Glomerular endothelial cell (primary cell): ENCODE measurements at regions not wholly inside any gene's neighbourhood (a gene's known extent, or its start where the extent isn't known, plus 50 kb on each side); places are given as distances from the start of the nearest gene placed in this dataset.

ENCODE experiments used
- DNase-seq: peaks from one replicate; pipeline ENCODE4 v3.0.0-alpha.2; 2011; ENCODE audit warnings: low read depth, low spot score; ENCODE audit errors: extremely low read depth

DNA sequence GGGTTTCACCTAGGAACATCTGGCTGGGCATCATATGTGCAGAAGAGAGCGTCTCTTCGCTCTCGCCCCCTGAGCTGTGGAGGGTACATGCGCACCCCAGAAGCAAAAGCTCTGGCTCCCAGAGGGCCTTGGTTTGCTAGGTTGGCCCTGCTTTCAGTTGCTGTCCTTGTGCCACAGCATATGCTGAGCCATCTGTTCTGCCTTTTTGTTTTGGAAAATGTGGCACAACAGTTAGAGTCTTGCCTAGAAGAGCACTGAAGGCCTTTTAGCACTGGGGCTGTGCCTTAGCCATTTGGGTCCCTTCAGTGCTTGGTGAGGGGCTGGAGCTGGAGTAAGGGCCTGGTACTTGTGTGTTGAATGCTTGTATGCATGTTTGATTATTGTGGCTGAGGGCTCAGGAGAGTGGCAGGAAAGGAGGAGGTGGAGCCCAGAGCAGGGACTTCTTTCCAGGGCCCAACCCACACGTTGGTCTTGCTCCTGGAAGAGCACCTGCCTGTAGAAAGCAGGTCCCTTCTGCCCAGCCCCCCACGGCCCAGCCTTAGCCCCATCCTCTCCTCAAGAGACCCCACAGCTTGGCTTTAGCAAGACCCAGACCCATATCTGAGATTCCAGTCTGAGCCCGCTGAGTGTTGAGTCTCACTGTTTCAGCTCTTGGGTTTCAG is 113.7 kb downstream of the SLC25A47 start:
- DNase-seq: no peak

DNA sequence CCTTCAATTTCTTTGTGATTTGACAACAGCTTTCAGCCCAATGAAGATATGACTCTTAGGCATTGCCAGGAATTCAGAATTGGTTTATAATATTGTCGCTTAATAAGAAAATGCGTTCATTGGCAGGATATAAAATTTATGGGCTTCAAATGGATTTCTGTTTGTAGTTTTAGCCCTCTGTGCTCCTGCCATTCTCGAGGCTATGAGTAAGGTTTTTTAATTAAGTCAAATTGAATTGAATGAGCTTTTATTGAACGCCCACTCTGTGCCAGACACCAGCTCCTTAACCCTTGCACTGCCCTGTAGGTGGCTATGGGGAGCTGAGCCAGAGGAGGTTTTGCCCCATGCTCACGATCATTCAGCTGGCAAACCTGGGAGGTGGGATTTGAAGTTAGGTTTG is 115.1 kb downstream of the SLC25A47 start:
- DNase-seq: no peak

GRCh38 chr14:100438678-100439592 is 115.8 kb downstream of the SLC25A47 start:
- no peak for DNase-seq

GRCh38 chr14:100439781-100440180 is 116.6 kb downstream of the SLC25A47 start:
- no peak for DNase-seq

- DNase-seq: no peak
Measured at GRCh38 chr14:100440207-100440631, 117.1 kb downstream of the SLC25A47 start.

DNA sequence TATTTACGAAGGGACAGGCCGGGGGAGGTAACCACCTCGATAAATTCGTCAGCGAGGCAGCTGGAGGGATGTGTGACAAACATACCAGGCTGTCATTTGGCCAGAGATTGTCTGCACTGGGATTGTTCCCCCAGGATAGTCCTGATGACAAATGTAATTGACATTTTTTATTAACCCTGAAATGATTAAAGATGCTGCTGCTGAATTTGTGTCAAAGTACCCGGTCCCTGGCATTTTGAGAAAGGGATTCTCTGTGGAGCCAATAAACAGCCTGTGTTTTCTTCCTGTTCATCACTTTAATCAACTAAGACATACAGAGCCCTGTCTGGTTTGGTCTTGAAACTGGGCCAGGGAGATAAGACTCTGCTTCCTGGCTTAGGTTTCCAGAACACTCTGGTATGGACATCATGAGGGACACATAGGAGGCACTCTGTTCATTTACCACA is 117.6 kb downstream of the SLC25A47 start:
- no peak for DNase-seq

DNA sequence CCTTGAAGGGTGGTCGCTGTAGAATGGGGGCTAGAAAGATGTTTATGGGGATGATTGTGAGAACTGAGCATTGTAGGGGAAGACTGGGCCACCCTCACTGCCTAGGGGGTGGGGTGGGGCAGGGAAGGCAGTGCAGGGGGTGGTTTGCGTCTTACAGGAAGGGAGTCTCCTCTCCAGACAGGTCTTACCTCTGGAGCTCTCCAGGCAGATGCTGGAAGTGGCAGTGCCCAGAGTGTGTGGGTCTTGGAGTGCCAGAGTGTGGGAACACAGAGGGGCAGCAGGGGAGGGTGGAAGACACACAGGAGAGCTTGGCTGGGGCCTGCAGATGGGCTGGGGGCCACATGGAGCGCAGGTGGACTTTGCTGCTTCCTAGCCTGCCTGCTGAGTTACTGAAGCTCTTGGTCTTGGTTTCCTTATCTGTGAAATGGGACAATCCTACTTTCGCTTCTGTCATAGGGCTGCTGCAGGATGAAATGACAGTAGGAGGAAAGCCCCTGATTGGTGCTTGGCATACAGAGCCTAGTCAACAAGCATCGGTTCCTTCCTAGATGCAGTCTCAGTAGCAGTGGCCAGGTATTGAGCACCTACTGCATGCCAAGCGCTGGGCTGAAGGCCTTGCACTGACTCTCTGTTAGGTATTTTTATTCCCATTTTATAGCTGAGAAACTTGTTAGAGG is 118.3 kb downstream of the SLC25A47 start:
- no peak for DNase-seq

- no peak for DNase-seq
Measured at GRCh38 chr14:100442036-100442435, 118.9 kb downstream of the SLC25A47 start.

DNA sequence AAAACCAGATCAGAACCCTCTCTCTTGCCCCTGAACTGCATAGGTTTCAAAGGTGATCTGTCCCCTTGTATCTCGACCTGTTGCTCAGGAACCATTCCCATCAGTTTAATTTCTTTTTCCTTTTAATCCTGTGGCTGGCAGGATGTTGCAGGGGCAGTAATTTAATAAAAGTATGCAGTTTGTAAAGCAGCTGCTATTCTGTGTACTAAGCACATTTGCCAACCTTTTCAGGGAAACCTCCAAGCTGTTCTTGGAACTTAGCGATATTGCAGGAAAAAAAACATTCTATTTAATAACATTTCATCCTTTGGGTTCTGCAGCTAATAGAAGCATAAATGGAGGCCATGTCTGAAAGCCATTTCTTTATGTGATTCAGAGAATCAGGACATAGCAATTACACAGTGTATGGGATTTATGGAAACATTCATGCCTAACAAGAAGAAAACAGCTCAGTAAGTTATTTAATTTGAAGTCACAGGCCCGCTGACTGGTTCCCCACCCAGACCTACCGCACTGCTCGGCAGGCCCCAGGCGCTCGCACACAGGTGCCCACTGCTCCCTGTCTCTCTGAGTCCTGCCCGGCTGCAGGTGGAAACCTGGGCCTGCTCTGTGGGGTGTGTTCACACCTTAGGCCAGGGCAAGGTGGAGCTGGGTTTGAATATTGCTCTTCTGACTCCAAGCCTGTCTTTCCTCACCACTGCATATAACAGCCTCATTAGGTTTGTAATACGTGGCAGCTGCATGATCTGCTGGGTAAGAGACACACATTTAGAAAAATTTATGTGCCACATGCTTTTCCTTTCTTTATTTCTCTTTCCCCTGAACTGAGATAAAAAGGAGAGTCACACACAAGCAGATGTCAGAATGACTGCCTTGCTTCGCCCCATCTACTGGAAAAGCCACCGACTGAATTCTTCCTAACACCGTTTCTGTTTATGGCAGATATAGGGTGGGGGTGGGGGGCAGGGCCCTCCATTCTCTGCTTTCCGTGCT is 119.7 kb downstream of the SLC25A47 start:
- no peak for DNase-seq

DNA sequence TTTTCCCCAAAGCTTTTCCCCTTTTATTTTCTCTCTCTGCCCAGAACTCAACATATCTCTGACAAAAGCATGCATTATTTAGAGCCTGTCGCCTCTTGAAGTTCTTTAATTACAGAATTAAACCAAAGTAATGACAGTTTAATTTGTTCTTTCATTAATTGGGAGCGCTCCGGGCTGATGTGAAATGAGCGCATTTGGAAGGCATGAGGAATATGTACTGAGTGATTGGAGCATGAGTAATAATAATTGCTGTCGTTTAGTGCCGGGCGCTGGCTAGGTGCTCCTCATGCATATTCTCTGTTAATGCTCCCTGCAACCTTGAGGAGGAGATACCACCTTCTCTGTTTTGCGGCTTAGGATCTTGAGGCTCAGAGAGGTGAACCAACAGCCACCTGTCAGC is 120.5 kb downstream of the SLC25A47 start:
- no peak for DNase-seq

DNA sequence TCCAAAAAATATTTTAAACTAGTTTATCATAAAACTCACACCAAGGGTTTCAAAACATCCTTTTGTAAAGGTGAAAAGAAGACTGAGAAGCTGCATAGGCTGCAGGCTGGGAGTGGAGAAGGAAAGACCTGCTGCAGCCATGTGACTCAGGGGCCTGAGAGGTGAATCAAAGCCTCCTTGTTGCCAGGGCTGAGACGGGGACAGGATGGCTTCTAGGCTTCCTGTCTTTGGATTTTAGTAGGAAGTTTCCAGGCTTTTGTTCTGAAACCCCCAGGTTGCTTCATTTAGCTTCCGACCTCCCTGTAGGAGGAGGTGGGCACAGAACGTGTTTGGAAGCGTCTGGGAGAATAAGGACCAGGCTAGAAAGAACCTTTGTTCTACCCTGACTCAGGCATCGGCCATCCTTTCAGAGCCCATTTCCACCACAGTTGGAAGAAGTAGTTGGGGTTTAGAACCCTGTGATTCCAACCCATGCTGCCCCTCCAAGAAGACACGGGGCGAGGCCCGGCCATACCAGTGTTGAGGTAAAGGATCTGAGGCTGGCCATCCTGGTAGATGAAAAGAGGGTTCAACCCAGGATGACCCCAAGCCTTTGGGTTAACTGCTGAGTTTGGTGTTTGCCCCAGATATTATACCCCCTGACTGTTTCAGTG is 122.4 kb downstream of the SLC25A47 start:
- no peak for DNase-seq

GRCh38 chr14:100446572-100446971 is 123.4 kb downstream of the SLC25A47 start:
- no peak for DNase-seq

GRCh38 chr14:100448376-100448775 is 125.2 kb downstream of the SLC25A47 start:
- no peak for DNase-seq

GRCh38 chr14:100449225-100449987 is 126.3 kb downstream of the SLC25A47 start:
- DNase-seq: no peak

GRCh38 chr14:100450049-100450448 is 126.9 kb downstream of the SLC25A47 start:
- DNase-seq: no peak

- DNase-seq: no peak
Measured at GRCh38 chr14:100450736-100451135, 127.6 kb downstream of the SLC25A47 start.

DNA sequence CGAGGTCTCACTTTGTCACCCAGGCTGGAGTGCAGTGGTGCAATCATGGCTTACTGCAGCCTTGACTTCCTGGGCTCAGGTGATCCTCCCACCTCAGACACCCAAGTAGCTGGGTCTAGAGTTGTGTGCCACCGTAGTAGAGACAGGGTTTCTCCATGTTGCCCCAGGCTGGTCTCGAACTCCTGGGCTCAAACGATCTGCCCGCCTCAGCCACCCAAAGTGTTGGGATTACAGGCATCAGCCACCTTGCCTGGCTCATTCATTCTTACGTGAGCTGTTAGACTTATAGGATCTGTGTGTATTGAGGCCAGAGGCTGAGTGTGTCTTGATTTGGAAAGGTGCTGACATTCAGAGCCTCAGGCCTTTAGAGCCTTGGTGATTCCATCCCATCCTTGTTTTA is 128.1 kb downstream of the SLC25A47 start:
- no peak for DNase-seq

DNA sequence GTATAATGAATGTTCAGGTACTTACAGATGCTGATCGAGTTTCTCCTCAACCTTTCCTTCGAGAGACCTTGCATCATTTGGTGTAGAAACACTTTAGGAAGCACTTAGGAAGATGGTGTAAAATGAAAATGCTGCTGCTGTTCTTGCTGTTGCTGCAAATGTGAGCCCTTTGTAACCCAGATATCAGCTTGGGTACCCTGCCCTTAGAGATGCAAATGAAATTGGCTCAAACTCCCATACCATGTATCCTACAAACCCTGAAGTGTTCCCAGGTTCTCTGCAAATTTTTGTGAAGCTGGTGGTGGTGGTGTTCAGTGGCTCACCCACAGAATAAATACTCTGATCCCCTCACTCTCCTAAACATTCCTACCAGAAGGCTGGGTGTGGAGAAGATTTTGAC is 130.8 kb downstream of the SLC25A47 start:
- DNase-seq: no peak

DNA sequence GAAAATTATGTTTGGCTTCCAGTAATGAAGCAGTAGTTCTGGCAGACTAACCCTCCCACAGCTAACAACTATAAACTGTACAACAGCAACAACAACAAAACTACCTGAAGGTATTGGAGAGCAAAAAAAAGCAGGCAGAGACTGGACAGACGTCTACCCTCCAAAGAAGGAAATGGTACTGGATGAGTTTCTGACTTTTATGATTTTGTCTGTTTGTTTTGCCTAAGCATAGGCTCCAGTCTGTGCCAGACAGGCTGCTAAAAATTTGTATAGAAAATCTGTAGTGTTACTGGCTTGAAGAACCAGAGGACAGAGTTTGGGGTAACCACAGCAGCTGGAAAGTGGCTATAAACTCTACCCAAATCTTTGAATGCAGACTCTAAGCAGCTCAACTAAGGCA is 131.3 kb downstream of the SLC25A47 start:
- DNase-seq: no peak
